ENCODE measurements at regions not wholly inside any gene's neighbourhood (a gene's known extent, or its start where the extent isn't known, plus 50 kb on each side); places are given as distances from the start of the nearest gene placed in this dataset.

DNA sequence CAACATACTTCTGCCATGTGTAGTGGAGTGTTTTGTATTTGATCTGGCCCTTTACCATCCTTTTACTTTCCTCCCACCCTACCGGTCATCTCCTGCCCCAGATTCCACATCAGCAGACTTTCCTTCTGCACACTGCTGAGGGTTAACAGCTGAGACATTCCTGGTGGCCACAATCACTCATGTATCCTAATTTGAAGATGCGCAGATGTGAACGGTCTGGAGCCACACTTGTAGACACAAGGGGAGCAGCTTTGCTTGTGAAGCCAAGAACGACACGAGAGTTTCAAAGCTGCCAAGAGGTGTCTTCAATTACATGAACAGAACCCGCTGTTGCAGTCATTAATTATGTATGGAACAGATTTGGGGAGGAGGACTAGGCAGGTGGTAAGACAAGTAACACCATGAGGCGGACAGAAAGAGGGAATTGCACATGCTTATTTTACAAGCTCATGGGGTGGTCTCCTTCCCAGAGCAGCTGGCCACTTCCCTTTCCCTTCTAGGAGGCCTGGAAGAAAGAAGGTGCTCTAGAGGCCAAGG, 260.7 kb upstream of the KLHL29 start:
- H3K27ac ChIP-seq: no peak overlapping the region
- TF ChIP-seq ZFX (IDR thresholded peaks at IDR 0.05): no peak
- TF ChIP-seq, protein P1, sequence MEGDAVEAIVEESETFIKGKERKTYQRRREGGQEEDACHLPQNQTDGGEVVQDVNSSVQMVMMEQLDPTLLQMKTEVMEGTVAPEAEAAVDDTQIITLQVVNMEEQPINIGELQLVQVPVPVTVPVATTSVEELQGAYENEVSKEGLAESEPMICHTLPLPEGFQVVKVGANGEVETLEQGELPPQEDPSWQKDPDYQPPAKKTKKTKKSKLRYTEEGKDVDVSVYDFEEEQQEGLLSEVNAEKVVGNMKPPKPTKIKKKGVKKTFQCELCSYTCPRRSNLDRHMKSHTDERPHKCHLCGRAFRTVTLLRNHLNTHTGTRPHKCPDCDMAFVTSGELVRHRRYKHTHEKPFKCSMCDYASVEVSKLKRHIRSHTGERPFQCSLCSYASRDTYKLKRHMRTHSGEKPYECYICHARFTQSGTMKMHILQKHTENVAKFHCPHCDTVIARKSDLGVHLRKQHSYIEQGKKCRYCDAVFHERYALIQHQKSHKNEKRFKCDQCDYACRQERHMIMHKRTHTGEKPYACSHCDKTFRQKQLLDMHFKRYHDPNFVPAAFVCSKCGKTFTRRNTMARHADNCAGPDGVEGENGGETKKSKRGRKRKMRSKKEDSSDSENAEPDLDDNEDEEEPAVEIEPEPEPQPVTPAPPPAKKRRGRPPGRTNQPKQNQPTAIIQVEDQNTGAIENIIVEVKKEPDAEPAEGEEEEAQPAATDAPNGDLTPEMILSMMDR (conservative IDR thresholded peaks at IDR 0.05): no peak

DNA sequence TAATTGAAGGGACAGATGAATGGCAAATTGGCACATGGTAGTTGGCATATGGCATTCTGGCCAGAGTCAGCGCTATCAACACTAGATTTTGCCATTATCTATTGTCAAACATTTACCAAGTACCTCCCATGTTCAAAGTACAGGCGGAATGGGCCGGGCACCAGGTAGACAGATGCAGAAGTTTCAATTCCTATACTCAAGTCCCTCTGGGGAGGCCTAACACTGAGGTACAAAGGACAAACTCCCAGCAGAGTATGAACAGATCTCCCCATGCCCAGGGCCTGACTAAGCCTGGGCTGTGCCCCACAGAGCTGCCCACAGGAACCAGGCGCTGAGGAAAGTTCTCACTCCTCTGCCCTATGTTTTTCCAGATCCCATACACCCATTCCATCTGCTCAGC, 257.5 kb upstream of the KLHL29 start:
- no peak overlapping the region for H3K27ac ChIP-seq
- TF ChIP-seq ZFX (IDR thresholded peaks at IDR 0.05): no peak
- TF ChIP-seq, protein P1 (conservative IDR thresholded peaks at IDR 0.05): no peak

DNA sequence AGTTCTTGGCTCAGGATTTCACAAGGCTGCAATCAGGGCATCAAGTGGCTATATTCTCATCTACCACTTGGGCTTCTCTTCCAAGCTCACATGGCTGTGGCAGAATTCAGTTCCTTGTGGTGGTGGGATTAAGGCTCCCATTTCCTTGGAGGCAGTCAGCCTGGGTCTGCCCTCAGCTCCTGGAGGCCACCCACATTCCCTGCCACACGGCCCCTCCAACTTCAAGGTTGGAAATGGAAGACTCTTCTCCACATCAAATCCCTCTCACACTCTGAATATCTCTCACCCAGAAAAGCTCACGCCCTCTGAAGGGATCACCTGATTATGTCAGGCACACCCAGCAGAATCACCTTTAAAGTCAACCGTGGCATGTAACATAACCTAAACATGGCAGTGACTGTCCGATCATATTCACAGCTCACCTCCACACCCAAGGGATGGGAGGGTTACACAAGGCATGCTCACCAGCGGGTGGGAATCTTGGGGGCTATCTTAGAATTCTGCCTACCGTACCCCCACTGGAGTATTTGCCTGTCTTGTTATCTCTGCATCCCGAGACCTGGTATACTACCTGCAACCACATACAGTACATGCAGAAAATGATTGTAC, 256.2 kb upstream of the KLHL29 start:
- H3K27ac ChIP-seq: no peak overlapping the region
- TF ChIP-seq, protein P1 (conservative IDR thresholded peaks at IDR 0.05): no peak
- TF ChIP-seq ZFX (IDR thresholded peaks at IDR 0.05): no peak

DNA sequence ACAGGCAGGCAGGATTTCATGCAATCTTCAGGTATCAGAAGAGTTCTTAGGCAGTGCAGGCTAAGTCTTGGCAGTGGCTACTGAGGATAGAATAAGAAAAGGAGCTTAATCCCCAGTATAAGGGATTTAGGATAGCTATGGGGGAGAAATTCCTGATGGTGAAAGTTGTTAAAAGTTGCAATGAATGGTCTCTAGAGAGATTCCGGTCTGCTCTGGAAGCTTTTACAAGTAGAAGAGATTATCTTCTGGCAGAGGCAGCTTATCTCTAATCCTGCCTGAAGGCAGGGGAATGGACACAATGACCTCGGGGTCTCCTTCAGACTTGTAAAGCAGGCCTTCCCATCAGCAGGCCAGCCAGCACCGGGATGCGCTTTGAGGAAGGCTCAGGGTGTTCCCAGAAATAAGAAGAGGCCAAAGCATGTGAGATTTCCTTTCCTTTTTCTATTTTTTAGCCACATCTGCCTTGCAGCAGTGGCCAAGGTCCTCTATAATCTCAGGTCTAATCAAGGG, 253.9 kb upstream of the KLHL29 start:
- H3K27ac ChIP-seq: no peak overlapping the region
- no peak for TF ChIP-seq ZFX (IDR thresholded peaks at IDR 0.05)
- TF ChIP-seq, protein P1 (conservative IDR thresholded peaks at IDR 0.05): no peak

DNA sequence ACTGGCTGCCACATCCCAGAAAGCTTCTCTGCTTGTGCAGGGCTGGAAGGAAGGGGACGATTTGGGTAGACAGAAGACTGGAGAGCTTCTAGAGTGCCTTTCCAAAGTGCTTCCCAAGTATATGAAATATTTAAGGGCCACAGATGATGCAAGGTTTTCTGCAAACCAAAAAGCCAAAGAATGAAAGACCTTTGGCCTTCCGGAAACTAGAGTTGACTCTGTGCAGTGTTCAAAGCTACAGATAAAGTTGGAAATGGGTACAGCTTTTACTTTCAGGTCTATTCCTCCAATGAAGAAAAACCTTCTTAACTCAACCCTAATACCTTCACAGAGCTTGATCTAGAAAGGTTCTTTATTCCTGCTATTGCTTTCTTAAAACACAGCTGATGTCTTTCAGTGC, 253.0 kb upstream of the KLHL29 start:
- no peak overlapping the region for H3K27ac ChIP-seq

DNA sequence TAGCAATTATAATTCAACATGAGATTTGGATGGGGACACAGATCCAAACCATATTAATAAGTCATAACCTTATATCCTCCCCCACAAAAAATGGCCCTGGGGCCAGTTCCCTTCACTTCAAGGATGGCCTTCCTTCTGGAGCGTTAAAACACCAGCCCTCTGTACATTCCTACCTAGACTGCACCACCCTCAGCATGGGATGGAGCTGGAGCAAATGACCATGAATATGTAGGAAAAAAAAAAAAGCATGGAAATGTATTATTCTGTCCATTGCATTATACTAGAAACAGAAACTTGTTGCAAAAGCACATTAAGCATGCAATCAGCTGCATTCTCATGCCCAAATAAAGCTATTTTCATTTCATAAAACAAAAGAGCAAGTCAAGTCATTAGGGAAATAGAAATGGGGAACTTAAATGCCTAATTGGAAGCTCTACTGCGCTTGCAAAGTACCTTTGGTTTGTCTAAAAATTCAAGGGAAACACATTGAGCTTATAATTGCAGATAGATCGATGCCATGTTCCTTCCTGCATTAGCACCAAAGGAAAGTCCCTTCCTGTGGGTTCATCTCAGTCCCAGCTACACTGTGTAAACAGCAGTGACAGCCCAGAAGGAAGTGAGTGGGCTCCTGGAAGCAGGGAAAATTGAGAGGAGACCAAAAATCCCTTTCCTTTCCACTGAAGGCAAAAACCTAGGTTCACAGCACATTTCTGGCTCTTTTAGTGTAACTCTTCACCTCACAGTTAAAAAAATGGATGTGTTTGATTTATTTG, 252.0 kb upstream of the KLHL29 start:
- H3K27ac ChIP-seq: no peak overlapping the region
- TF ChIP-seq ZFX (IDR thresholded peaks at IDR 0.05): no peak
- TF ChIP-seq, protein P1 (conservative IDR thresholded peaks at IDR 0.05): no peak

More for the DNA sequence above, 253.0 kb upstream of the KLHL29 start:
- TF ChIP-seq, protein P1 (conservative IDR thresholded peaks at IDR 0.05): no peak
- TF ChIP-seq ZFX (IDR thresholded peaks at IDR 0.05): no peak

DNA sequence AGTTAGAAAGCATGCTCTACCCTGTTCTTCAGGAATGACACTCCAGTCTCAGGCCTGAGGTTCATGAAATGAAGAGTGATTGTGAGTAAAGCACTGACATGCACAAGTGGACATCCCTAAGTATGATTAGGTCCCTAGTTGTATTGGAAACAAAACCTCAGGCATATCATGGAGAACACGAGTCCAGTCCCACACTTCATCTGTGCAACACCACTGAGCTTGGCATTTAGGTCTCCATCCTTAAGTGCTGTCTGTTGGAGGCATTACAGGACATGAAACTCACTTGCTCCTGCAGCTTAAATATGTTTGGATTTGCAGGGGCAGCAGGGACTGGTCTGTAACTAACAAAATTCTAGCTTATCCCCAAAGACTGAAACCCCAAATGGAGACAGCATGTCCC, 250.3 kb upstream of the KLHL29 start:
- TF ChIP-seq, protein P1 (conservative IDR thresholded peaks at IDR 0.05): no peak
- TF ChIP-seq ZFX (IDR thresholded peaks at IDR 0.05): no peak
- no peak overlapping the region for H3K27ac ChIP-seq

All from C4-2B (cell line).